ENCODE measurements at regions not wholly inside any gene's neighbourhood (a gene's known extent, or its start where the extent isn't known, plus 50 kb on each side); places are given as distances from the start of the nearest gene placed in this dataset.

DNA sequence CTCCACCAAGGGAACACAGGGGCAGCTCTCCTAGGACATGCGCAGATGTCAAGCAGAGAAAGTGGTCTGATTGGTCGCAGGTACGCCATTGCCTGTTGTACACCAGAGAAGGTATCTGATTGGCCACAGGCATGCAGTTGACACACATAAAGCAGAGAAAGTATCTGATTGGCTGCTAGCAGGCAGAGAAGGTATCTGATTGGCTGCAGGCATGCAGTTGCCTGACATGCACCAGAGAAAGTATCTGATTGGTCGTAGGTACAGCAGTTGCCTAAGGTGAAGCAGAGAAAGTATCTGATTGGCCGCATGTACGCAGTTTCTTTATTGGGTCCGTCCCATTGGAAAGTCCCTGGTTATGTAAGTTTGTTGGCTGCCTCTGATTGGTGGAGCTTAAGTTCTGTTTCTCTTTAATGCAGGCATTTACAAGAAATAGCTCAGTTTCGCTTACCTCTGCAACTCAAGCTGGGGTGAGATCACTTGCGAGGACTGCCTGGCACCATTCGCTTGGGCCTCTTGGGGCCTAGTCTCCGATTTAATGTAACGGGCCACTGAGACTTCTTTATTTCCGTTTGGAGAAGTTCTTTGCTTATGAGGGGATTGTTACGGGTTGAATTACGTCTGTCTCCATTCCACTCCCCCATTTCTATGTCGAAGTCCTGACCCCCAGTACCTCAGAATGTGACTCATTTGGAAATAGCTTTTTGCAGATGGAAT, 74.2 kb downstream of the SIK1 start:
- no peak overlapping the region for H2BK12ac ChIP-seq (ENCODE audit: low read depth, low read length)
- no peak overlapping the region for H2BK120ac ChIP-seq (replicated peaks; ENCODE audit: low read depth, low read length)
- no peak overlapping the region for H3K23ac ChIP-seq (ENCODE audit: insufficient read length)
- no peak overlapping the region for H3K4ac ChIP-seq (replicated peaks; ENCODE audit: insufficient read length, low read depth, low read length)
- no peak overlapping the region for H4K91ac ChIP-seq (replicated peaks; ENCODE audit: insufficient read length, low read length)
- no peak overlapping the region for H2AK5ac ChIP-seq (ENCODE audit: low read depth, low read length)
- no peaks in the 10 kb centered on the region for H4K20me1 ChIP-seq (replicated peaks in 1 of 2; ENCODE audit: control insufficient read depth in 1 of 2, insufficient read depth in 2 of 2, low read length in 2 of 2)
- no peaks in the 10 kb centered on the region for H3K27me3 ChIP-seq (replicated peaks in 1 of 4; ENCODE audit: control insufficient read depth in 3 of 4, extremely low read depth in 1 of 4, insufficient read depth in 3 of 4, low read length in 3 of 4)
- H3K27ac ChIP-seq (ENCODE audit: low read depth, low read length) = no peak overlapping the region
- no peak overlapping the region for H3K4me3 ChIP-seq (ENCODE audit: extremely low read depth in 1 of 4, insufficient read depth in 2 of 4, low read depth in 3 of 4, low read length in 4 of 4)
- H4K8ac ChIP-seq (ENCODE audit: extremely low read depth, insufficient read depth, low read length) = no peak overlapping the region; the same call in 1 of the 2 replicates
- H3K56ac ChIP-seq (replicated peaks; ENCODE audit: insufficient read length, low read depth, low read length) = no peak overlapping the region
- peaks cover 0 to 5% (median 0%) of the 10 kb centered on the region in 4 experiments; a peak in 2 of 7 replicates for H3K4me1 ChIP-seq (replicated peaks in 1 of 4; ENCODE audit: control insufficient read depth in 3 of 4, insufficient read depth in 4 of 4, low read length in 3 of 4)
- DNase-seq (ENCODE audit: low read depth in 1 of 2, low spot score in 2 of 2) (no peak), FAIRE-seq (no peak)
- no peak overlapping the region for H2AFZ ChIP-seq (ENCODE audit: low read length)
- H3K79me2 ChIP-seq (ENCODE audit: control insufficient read depth in 1 of 2, insufficient read depth in 2 of 2, low read length in 2 of 2) = no peaks in the 10 kb centered on the region
- no peak overlapping the region for H3K14ac ChIP-seq (ENCODE audit: insufficient read length)
- no peaks in the 10 kb centered on the region for H3K36me3 ChIP-seq (ENCODE audit: control insufficient read depth in 2 of 4, insufficient read depth in 4 of 4, low read length in 3 of 4)
- no peak overlapping the region for H3K18ac ChIP-seq (ENCODE audit: extremely low read depth, low read length)
- no peaks in the 10 kb centered on the region for H3K23me2 ChIP-seq (ENCODE audit: low read depth, low read length)
- 93% methylated on average over 16 of the region's 16 CpGs; no CpG with 5 or more reads in 1 of the 2 experiments for WGBS, 2 experiments (ENCODE audit: extremely low coverage in 1 of 2, insufficient coverage in 1 of 2, insufficient read length in 1 of 2, insufficient replicate concordance in 2 of 2, low coverage in 1 of 2, low lambda C conversion rate in 2 of 2, missing lambda C conversion rate in 1 of 2)
- H3K9ac ChIP-seq (replicated peaks in 1 of 4; ENCODE audit: extremely low read depth in 1 of 4, low read depth in 3 of 4, low read length in 3 of 4) = no peak overlapping the region
- no peaks in the 10 kb centered on the region for H3K9me3 ChIP-seq (ENCODE audit: insufficient read depth in 2 of 2, low read depth in 1 of 2, low read length in 1 of 2)
- TF ChIP-seq SP1 (IDR thresholded peaks at IDR 0.05; ENCODE audit: low read depth, low read length) = peak; percentile 86
- TF ChIP-seq PHF8 (conservative IDR thresholded peaks at IDR 0.05; ENCODE audit: low read depth, low read length) = no peak
- TF ChIP-seq CHD2 (IDR thresholded peaks at IDR 0.05; ENCODE audit: low read length) = 0 out of 2 replicates have a peak, but pooled peaks have one; percentile 15
- ChIA-PET POLR2A (ENCODE audit: partially characterized antibody) (no interaction called here), CTCF (ENCODE audit: partially characterized antibody) (interaction anchor here (1.0 to 1.4 kb wide), 2 partner anchors 9 to 37 kb away, joined by 3 to 4 read pairs; no protein-coding TSS in a partner anchor)
- H3K4me2 ChIP-seq (ENCODE audit: insufficient read depth in 1 of 2, low read depth in 2 of 2, low read length in 2 of 2) = no peak overlapping the region
- no peak overlapping the region for H4K5ac ChIP-seq (ENCODE audit: insufficient read length, low read depth, low read length)
- no peaks in the 10 kb centered on the region for H3K79me1 ChIP-seq (ENCODE audit: low read depth, low read length)
- no peak overlapping the region for H2BK15ac ChIP-seq (ENCODE audit: low read length)
- no peak overlapping the region for H2BK20ac ChIP-seq (ENCODE audit: low read length)
- H2BK5ac ChIP-seq (ENCODE audit: low read depth, low read length) = no peak overlapping the region

Data from H1 (cell line).